BJ (cell line): ENCODE measurements at regions not wholly inside any gene's neighbourhood (a gene's known extent, or its start where the extent isn't known, plus 50 kb on each side); places are given as distances from the start of the nearest gene placed in this dataset.

ENCODE experiments used
- CTCF ChIA-PET: fragments of 350-600 bp; formaldehyde crosslinking; extraction: SDS; loops from one replicate; lab custom pipeline; 2021; ENCODE audit warnings: antibody characterized with exemption, inconsistent platforms; lab: Yijun Ruan, JAX
- POLR2A ChIA-PET: fragments of 300-600 bp; sonication (Branson Sonifier 250); formaldehyde crosslinking; extraction: SDS; loops from one replicate; lab custom pipeline; 2021; ENCODE audit warnings: antibody characterized with exemption; lab: Charles Lee
- DNase-seq: peaks from one replicate; pipeline ENCODE4 v3.0.0-alpha.2; 2011; ENCODE audit warnings: low read depth
- H3K27me3 ChIP-seq: 2 replicates; pipeline ENCODE4 v1.6.0; 2011; ENCODE audit warnings: low read length; ENCODE audit not compliant: control insufficient read depth, insufficient read depth
- H3K36me3 ChIP-seq: 2 replicates; pipeline ENCODE4 v1.5.1; 2011; ENCODE audit warnings: low read length; ENCODE audit not compliant: control insufficient read depth, insufficient read depth
- H3K4me3 ChIP-seq: 2 replicates; pipeline ENCODE4 v1.5.1; 2011; ENCODE audit warnings: low read depth, mild to moderate bottlenecking, control low read depth, low read length
- CTCF ChIP-seq: IDR thresholded peaks from 2 replicates; pipeline ENCODE4 v1.5.1; 2011; ENCODE audit warnings: low read depth, mild to moderate bottlenecking, control low read depth, inconsistent platforms, low read length, moderate library complexity; ENCODE audit not compliant: insufficient read depth

- ChIA-PET CTCF (no interaction called here), POLR2A (no interaction called here)
- H3K27me3 ChIP-seq: no peaks in the 10 kb centered on the region
Measured at GRCh38 chr19:29367791-29368222, 154.9 kb upstream of the UQCRFS1 start.

GRCh38 chr19:29370276-29370675 is 155.5 kb upstream of the VSTM2B start:
- no peak for DNase-seq
- ChIA-PET POLR2A (no interaction called here), CTCF (no interaction called here)
- Histone ChIP-seq H3K36me3 (no peaks in the 10 kb centered on the region), H3K4me3 (no peak overlapping the region), H3K27me3 (no peaks in the 10 kb centered on the region)
- no peak for TF ChIP-seq CTCF

More at GRCh38 chr19:29367791-29368222, 154.9 kb upstream of the UQCRFS1 start:
- DNase-seq: no peak
- Histone ChIP-seq H3K4me3 (no peak overlapping the region), H3K36me3 (no peaks in the 10 kb centered on the region)
- TF ChIP-seq CTCF: no peak

GRCh38 chr19:29371251-29372090 is 154.3 kb upstream of the VSTM2B start:
- no peak overlapping the region for H3K4me3 ChIP-seq
- ChIA-PET CTCF (no interaction called here), POLR2A (no interaction called here)
- H3K27me3 ChIP-seq: no peaks in the 10 kb centered on the region
- TF ChIP-seq CTCF: no peak
- no peak for DNase-seq
- no peaks in the 10 kb centered on the region for H3K36me3 ChIP-seq

GRCh38 chr19:29372091-29372415 is 153.7 kb upstream of the VSTM2B start:
- no peak for TF ChIP-seq CTCF
- POLR2A ChIA-PET: no interaction called here
- CTCF ChIA-PET: no interaction called here
- H3K4me3 ChIP-seq: no peak overlapping the region
- no peak for DNase-seq
- H3K27me3 ChIP-seq: no peaks in the 10 kb centered on the region
- H3K36me3 ChIP-seq: no peaks in the 10 kb centered on the region

GRCh38 chr19:29372461-29372860 is 153.3 kb upstream of the VSTM2B start:
- POLR2A ChIA-PET: no interaction called here
- H3K4me3 ChIP-seq: no peak overlapping the region
- no peak for DNase-seq
- H3K36me3 ChIP-seq: no peaks in the 10 kb centered on the region
- CTCF ChIA-PET: no interaction called here
- no peaks in the 10 kb centered on the region for H3K27me3 ChIP-seq
- no peak for TF ChIP-seq CTCF
